ENCODE measurements at regions not wholly inside any gene's neighbourhood (a gene's known extent, or its start where the extent isn't known, plus 50 kb on each side); places are given as distances from the start of the nearest gene placed in this dataset.
A peak's percentile ranks its signal among the peaks of the same experiment; 100 is the strongest.
"Not testable (repeated sequence)": the region's sequence is repeated elsewhere in the genome, so short reads cannot be mapped to it uniquely, and the experiment has no call there.

DNA sequence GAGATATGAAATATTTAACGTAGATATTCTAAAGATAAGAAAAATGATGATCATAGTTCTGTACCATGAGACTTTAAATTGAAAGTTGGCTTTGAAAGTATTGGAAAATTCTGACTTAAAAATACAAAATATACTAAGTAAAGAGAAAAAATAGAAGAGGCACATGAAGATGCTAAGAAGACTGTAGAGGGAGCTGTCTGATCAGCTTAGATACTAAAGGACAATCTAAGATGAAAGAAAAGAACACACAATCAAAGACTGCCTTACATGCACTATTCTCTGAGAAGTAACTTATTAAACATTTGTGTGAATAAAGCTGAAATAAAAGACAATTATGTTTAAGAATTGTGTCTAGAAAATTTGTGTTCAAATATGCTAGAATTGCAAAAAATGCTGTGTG, 55.1 kb downstream of the RBMXL2 start:
- DNase-seq = no peak

DNA sequence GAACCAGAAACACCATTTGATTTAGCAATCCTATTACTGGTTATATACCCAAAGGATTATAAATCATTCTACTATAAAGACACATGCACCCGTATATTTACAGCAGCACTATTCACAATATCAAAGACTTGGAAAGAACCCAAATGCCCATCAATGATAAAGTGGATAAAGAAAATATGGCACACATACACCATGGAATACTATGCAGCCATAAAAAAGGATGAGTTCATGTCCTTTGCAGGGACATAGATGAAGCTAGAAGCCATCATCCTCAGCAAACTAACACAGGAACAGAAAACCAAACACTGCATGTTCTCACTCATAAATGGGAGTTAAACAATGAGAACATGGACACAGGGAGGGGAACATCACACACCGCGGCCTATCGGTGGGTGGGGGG, 61.3 kb downstream of the RBMXL2 start:
- not testable (repeated sequence) for DNase-seq

DNA sequence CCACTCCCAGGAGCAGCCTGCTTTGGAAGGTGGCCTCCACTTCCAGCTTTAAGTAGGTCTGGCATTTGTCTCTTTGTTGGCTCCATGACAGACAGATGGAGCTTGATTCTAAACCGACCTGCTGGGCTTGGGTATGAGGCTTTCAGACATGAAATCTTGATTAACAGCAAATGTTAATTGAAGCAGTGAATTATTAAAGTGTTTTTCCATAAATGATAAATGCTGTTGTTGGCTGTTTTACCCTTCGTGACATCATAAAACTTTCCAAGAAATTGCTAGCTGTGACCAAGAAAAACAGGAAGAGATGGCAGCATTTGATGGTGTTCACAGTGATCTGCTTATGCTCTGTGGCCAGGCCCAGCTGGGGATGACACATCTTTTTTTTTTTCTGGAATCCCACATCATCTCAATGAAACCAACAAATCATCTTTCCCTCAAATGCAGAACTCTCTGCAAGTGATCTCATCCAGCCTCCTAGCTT, 66.1 kb downstream of the RBMXL2 start:
- DNase-seq = no peak

DNA sequence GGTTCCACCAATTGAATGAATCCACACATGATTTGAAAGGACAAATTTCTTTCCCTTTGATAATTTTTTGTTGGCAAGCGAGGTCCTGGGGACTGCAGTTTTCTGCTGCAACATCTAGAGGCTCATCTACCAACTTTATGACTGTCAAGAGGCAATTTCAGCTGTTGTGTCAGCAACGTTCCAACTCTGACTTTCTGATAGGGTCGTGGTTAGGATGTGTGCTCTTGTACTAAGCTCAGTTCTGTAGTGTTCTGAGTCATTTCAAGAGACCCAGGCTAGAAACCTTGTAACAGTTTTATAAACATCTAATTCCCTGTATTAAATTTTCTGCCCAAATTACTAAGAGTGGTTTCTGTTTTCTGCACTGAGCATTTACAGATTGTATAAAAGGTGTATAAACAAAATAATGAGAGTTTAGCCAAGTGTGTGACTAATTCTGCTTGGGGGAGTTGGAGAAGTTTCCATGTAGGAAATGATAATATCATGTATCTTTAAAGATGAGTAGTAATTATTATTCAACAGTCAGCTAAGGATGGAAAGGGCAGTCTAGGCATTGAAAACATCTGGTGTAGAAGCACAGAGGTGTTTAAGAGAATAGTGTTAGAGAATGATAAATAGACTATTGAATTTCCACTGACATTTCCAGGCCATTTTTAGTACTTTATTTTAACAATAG, 72.2 kb downstream of the RBMXL2 start:
- no peak for DNase-seq

DNA sequence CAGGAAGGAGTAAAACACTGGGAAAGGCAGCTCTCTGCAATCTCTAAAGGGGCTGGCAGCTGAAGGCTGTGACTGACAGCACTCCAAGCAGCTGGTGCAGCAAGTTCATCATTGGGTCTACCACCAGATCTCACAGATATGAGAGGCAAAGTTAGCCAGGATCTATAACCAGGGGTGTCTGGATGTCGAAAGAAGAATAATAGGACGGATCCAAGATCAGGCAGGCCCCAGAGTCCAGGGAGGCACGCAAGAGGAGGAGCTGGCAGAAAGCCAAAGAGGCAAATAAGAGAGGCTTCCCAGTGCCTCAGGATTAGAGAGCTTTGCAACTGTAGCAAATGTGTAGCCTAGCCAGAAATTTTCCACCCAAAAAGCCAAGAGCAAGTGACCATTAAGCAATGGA, 77.1 kb downstream of the RBMXL2 start:
- DNase-seq = no peak

DNA sequence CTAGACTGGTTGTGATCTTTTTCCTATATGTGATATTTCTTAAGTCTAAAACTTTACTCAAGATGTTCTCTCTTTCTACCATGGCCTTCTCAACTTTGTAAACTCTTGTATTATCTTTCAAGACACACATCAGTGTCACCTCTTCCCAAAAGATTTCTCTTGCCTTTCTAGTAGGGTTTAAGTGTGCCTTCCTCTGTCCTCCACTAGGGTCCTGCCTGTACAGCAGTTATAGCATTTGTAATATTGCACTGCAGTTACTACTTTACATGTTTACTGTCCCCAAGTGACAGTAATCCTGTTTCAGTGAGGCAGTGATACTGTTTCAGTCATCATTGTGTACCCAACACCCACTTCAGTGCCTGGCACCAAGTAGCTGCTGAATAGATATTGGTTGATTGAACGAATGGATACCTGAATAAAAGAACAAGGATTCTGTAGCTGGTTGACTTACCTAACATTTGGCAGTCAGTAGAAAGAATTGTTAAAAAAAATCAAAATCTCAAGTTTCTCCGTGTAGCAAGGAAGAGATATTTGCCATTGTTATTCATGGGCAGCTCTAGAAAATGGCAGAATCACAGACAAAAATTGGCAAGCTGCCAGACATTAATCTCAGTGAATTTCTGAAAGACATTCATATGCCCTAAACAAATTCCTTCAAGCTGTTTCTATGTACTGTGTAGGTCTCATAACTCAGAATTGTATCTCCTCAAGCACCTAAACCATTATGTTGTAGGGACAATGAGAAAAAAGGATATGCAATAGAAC, 79.4 kb downstream of the RBMXL2 start:
- no peak for DNase-seq

DNA sequence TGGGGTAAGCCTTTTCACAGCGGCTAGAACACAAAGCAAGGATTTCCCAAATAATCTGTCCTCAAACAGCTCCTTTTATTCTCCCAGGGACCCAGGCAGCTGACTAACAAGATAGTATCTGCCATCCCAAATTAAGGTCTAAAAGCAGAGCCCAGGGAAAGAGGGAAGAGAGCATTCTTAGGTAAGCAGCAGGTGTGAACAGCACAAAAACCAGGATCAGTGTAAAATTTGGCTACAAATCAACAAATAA, 79.9 kb downstream of the RBMXL2 start:
- DNase-seq = no peak

DNA sequence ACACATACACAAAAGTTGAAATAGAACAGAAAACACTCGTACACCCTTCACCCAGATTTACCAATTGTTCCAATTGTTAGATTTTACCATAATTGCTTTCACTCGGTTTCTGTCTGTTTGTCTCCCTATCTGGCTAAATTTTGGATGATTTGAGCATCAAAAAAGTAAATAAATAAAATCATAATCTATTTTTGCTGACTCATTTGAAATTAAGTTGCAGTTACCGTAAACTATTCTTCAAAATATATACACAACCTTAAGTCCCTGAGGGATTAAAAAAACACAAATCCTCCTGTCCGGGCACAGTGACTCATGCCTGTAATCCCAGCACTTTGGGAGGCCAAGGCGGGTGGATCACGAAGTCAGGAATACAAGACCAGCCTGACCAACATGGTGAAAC, 81.3 kb upstream of the SYT9 start:
- no peak for DNase-seq

DNA sequence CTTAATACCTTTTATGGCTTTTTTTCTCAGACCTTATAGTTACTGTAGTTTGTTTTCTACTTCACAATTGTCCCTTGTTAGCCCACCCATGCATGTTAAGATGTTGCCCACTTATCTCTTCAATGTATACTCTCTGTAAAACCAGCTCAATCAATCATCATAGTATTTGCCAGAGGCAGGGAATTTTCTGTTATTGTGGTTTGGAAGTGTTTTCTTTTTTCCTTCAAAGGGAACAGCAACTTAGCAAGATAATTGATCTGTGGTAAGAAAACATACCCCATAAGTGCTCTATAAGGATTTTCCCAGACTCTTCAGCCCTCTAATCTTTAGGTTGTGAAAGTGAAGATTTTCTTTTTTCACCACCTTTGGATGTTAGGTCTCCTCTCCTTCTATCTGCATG, 76.7 kb upstream of the SYT9 start:
- DNase-seq = no peak

DNA sequence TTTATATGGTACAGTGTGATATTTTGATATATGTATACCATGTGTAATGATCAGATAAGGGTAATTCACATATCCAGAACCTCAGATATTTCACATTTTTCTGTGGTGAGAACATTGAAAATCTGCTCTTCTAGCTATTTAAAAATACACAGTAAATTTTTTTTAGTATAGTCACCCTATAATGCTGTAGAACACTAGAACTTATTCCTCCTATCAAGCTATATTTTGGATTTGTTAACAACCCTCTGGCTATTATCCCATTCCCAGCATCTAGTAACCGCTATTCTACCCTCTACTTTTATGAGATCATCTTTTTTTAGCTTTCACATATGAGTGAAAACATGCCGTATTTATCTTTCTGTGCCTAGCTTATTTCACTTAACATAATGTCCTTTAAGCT, 65.5 kb upstream of the SYT9 start:
- peak; percentile 47 for DNase-seq

DNA sequence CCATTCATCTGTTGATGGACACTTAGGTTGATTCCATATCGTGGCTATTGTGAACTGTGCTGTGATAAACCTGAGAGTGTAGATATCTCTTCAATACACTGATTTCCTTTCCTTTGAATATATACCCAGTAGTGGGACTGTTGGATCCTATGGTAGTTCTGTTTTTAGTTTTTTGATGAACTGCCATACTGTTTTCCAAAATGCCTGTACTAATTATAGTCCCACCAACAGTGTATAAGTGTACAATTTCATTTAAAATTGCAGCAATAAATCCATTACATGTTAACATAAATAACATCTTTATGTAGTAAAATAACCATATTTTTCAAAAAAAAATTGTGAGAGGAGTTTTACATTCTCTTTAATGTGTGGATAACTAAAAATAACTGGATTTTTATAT, 65.0 kb upstream of the SYT9 start:
- no peak for DNase-seq

DNA sequence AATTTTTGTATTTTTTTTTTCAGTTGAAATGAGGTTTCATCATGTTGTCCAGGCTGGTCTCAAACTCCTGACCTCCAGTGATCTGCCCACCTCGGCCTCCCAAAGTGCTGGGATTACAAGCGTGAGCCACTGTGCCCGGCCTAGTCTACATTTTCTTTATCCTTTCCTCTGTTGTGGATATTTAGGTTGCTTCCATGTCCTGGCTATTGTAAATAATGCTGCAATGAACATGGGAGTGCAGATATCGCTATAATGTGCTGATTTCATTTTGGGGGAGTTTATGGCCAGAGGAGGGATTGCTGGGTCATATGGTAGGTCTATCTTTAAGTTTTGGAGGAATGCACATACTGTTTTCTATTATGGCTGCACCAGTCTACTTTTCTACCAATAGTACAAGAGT, 58.9 kb upstream of the SYT9 start:
- DNase-seq = not testable (repeated sequence)

DNA sequence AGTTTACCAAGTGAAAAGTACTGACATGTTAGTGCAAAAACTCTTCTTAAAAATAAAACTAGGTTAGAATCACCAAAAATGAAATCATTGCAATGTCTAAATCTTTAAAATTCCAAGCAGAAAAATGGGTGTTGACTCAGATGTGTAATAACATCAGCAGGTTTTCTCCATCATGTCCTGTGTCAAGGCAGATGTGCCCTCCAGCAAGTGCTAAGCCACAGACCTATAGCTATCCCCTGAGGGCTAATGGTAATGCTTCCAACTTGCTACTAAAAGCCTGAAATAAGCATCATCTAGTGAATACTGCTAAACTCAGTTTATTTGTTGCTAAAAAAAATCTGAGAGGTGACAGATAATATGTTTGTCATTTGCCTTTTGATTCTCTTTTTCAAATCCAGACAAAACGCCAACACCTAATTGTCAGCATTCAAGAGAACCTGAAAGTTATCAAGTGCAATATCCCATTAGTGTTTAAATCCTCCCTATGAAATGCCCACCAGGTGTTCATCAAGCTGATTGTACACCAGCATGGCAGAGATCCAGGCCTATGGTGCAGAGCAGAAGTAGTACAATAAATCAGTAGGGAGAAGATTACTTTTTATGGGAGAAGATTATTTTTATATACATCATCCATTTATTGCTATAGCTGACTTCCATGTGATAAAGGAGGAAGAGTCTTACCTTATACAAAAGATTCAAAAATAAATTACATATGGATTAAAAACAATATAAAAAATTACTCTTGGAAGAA, 55.1 kb upstream of the SYT9 start:
- DNase-seq = no peak

DNA sequence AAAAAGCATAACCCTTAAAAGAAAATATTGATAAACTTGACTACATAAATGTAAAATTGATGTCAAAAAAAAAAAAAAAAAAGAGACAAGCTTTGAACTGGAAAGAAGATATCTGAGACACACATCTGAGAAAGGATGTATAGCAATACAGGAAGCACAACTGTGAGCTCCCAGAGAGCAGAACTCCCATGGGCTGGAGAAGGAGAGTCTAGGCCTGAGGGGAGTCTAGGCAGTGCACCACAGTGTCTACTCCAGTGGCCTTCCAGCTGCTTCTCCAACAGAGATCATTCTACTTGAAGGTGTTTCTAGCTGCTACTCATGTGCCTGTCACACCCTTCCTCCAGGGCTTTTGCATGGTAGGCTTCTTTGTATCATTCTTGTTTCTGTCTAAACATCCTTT, 54.2 kb upstream of the SYT9 start:
- DNase-seq = no peak
